Prostate gland (tissue), 2 donors: ENCODE measurements at regions not wholly inside any gene's neighbourhood (a gene's known extent, or its start where the extent isn't known, plus 50 kb on each side); places are given as distances from the start of the nearest gene placed in this dataset.
A peak's percentile ranks its signal among the peaks of the same experiment; 100 is the strongest.

ENCODE experiments used
- DNase-seq: peaks from one replicate; pipeline ENCODE4 v3.0.0-alpha.2; 2019; ENCODE audit warnings: low spot score
- H3K27ac ChIP-seq, 2 donors: fragments of 200-600 bp; sonication (generic); 2 replicates each; pipeline ENCODE4 v1.5.1; 2017 to 2019
- H3K27me3 ChIP-seq: fragments of 200-600 bp; sonication (generic); replicated peaks from 2 replicates; pipeline ENCODE4 v1.5.1; 2019; ENCODE audit not compliant: insufficient read depth
- H3K36me3 ChIP-seq, 2 donors: fragments of 200-600 bp; sonication (generic); 1 replicate in 1 of 2; 2 replicates in 1 of 2; pipeline versions ENCODE4 v1.5.1 to v1.8.1; 2017 to 2019
- H3K4me1 ChIP-seq: fragments of 200-600 bp; sonication (generic); replicated peaks from 2 replicates; pipeline ENCODE4 v1.5.1; 2019
- H3K4me3 ChIP-seq, 2 donors: fragments of 200-600 bp; sonication (generic); 2 replicates each; pipeline ENCODE4 v1.5.1; 2017 to 2019
- H3K9me3 ChIP-seq: fragments of 200-600 bp; sonication (generic); 2 replicates; pipeline ENCODE4 v1.5.1; 2017
- POLR2A ChIP-seq: fragments of 450-650 bp; IDR thresholded peaks from one replicate; pipeline ENCODE4 v1.6.1; 2016; ENCODE audit warnings: antibody characterized with exemption, mild to moderate bottlenecking
- POLR2AphosphoS5 ChIP-seq: sonication (generic); formaldehyde crosslinking; IDR thresholded peaks from one replicate; pipeline ENCODE4 v1.6.1; 2017; ENCODE audit warnings: antibody characterized with exemption
- WGBS: methylation state at CpG from one replicate; pipeline ENCODE4 v1.1.5; 2018; 5-methylcytosine and 5-hydroxymethylcytosine counted together
- intact Hi-C: fragments of 100-400 bp; cut with DNase I; formaldehyde crosslinking; loops from one replicate; pipeline ENCODE4 v1.14.2; 2022
- TF ChIP-seq, protein P1 (sequence below), 4 experiments: fragments of 200-600 bp in 2 of 4; fragments of 450-650 bp in 2 of 4; sonication (generic) in 2 of 4; IDR thresholded peaks; 1 replicate in 3 of 4; 2 replicates in 1 of 4; pipeline ENCODE4 v1.5.1; 2016 to 2019; ENCODE audit warnings: antibody characterized with exemption in 4 of 4, mild to moderate bottlenecking in 2 of 4, moderate library complexity in 2 of 4

DNA sequence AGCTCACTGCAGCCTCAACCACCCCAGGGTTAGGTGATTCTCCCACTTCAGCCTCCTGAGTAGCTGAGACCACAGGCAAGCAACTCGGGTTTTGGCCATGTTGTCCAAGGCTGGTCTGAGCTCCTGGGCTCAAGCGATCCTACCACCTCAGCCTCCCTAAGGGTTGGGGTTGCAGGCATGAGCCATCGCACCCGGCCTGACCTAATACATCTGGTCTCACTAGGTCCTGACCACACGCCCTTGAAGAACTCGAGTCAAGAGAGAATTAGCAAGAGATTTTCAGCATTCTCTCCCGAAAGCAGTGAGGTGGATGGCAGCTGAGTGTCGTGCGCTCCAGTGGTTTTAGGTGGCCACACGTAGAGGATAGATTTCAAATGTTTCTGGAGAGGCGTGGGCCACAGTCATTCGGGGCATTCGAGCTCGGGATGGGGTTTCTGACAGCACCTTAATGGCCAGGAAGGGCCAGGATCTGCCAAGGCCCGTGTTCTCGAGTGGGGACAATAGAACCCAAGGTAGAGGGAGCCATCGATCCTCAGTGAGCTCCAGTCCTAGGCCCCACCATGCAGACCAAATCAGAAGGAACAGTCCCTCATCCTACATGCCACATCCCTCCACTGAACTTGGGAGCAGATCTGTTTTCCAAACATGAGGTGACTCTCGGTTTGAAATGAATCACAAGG, 193.1 kb downstream of the ALG10 start:
- intact Hi-C loops = loop anchor here (5.0 kb wide), 1 partner anchor 1458 kb away; the partner anchor contains the start of gene YARS2
- H3K27ac ChIP-seq = no peak overlapping the region
- DNase-seq = no peak

DNA sequence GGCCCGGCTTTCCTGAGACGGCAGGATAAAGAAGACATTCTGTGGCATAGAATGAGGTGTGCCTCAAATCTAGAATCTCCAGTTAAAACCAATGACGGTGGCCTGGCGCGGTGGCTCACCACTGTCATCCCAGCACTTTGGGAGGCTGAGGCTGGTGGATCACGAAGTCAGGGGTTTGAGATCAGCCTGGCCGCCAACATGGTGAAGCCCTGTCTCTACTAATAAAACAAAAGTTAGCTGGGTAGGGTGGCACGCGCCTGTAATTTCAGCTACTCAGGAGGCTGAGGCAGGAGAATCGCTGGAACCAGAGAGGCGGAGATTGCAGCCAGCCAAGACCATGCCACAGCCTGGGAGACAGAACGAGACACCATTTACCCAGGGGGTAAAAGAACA, 193.6 kb downstream of the ALG10 start:
- no peaks in the 10 kb centered on the region for H3K27me3 ChIP-seq
- H3K9me3 ChIP-seq = no peaks in the 10 kb centered on the region
- 95% methylated on average over 12 of the region's 12 CpGs for WGBS
- DNase-seq = no peak
- H3K4me3 ChIP-seq = no peak overlapping the region
- H3K4me1 ChIP-seq = no peaks in the 10 kb centered on the region
- H3K27ac ChIP-seq = no peak overlapping the region
- intact Hi-C loops = loop anchor here (5.0 kb wide), 1 partner anchor 1459 kb away; the partner anchor contains the start of gene YARS2
- no peaks in the 10 kb centered on the region for H3K36me3 ChIP-seq
- TF ChIP-seq, protein P1, sequence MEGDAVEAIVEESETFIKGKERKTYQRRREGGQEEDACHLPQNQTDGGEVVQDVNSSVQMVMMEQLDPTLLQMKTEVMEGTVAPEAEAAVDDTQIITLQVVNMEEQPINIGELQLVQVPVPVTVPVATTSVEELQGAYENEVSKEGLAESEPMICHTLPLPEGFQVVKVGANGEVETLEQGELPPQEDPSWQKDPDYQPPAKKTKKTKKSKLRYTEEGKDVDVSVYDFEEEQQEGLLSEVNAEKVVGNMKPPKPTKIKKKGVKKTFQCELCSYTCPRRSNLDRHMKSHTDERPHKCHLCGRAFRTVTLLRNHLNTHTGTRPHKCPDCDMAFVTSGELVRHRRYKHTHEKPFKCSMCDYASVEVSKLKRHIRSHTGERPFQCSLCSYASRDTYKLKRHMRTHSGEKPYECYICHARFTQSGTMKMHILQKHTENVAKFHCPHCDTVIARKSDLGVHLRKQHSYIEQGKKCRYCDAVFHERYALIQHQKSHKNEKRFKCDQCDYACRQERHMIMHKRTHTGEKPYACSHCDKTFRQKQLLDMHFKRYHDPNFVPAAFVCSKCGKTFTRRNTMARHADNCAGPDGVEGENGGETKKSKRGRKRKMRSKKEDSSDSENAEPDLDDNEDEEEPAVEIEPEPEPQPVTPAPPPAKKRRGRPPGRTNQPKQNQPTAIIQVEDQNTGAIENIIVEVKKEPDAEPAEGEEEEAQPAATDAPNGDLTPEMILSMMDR (IDR thresholded peaks at IDR 0.05) = no peak
- no peak for TF ChIP-seq POLR2AphosphoS5
- TF ChIP-seq POLR2A = no peak

More for the DNA sequence above, 193.1 kb downstream of the ALG10 start:
- H3K27me3 ChIP-seq = no peaks in the 10 kb centered on the region
- 85% methylated on average over 18 of the region's 18 CpGs for WGBS
- no peak overlapping the region for H3K4me3 ChIP-seq
- H3K9me3 ChIP-seq = no peaks in the 10 kb centered on the region
- H3K36me3 ChIP-seq = no peaks in the 10 kb centered on the region
- TF ChIP-seq, protein P1 (IDR thresholded peaks at IDR 0.05) = no peak
- no peak for TF ChIP-seq POLR2A
- TF ChIP-seq POLR2AphosphoS5 = no peak
- H3K4me1 ChIP-seq = no peaks in the 10 kb centered on the region

DNA sequence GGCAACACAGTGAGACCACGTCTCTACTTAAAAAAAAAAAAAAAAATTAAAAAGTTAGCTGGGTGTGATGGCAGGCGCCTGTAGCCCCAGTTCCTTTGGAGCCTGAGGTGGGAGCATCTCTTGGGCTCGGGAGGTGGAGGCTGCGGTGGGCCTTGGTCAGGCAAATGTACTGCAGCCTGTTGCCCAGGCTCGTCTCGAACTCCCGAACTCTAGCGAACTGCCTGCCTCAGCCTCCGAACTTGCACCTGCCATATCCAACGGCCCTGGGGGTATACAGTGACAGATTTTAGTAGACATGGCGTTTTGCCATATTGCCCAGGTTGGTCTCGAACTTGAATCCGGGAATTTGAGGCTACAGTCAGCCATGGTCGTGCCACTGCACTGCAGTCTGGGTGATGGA, 195.4 kb downstream of the ALG10 start:
- DNase-seq = no peak

DNA sequence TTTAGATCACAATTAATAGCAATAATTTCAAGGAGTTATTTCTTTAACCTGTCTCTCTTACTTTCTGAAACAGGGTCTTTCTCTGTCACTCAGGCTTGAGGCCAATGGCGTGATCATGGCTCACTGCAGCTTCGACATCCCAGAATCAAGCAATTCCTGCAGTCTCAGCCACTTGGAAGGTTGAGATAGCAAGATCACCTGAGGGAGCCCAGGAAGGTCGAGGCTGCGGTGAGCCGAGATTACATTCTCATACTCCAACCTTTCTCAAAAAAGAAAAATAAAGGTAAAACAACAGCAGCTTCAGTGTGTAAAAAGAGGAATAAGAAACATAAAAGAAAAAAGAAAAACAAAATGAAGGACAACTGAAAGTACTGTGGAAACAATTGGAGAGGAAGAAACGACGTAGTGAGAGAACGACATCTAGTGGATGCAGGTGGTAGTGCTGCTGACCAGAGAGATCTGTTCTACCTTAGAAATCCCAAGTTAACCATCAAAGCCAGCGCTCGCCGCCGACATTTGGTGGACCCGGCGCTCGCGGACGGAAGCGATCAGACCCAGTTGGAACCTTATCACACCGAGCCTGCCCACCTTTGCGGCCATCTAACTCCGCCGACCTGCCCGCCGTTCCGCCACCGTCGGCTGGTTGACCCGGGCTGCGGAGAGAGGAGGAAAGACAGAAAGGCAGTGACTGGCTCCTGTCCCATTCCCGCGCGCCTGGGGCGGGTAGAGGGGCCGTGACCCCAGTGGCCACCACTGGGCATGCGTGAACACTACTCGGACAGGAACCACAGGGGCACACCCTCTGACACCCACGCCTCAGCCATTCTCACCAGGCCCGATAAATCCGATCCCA, 196.1 kb downstream of the ALG10 start:
- intact Hi-C loops = loop anchor here (5.0 kb wide), 1 partner anchor 1461 kb away; the partner anchor contains the start of gene YARS2
- Histone ChIP-seq H3K36me3 (no peaks in the 10 kb centered on the region), H3K27me3 (no peaks in the 10 kb centered on the region), H3K27ac (peak overlapping the region in 1 of 2 donors; percentile 14), H3K4me1 (no peaks in the 10 kb centered on the region), H3K4me3 (peak overlapping the region; percentile 18 to 38), H3K9me3 (no peaks in the 10 kb centered on the region)
- 23% methylated on average over 39 of the region's 39 CpGs for WGBS
- DNase-seq = peak; percentile 63
- TF ChIP-seq POLR2AphosphoS5 = no peak
- TF ChIP-seq POLR2A = no peak
- TF ChIP-seq, protein P1 (IDR thresholded peaks at IDR 0.05) = peak; percentile 72 to 79 (median 76)

More for the DNA sequence above, 195.4 kb downstream of the ALG10 start:
- WGBS = 86% methylated on average over 14 of the region's 14 CpGs
- Histone ChIP-seq H3K9me3 (no peaks in the 10 kb centered on the region), H3K36me3 (no peaks in the 10 kb centered on the region), H3K27me3 (no peaks in the 10 kb centered on the region), H3K27ac (no peak overlapping the region), H3K4me1 (no peaks in the 10 kb centered on the region), H3K4me3 (no peak overlapping the region)
- intact Hi-C loops = loop anchor here (5.0 kb wide), 1 partner anchor 1460 kb away; the partner anchor contains the start of gene YARS2
- TF ChIP-seq, protein P1 (IDR thresholded peaks at IDR 0.05) = no peak
- TF ChIP-seq POLR2A (no peak), POLR2AphosphoS5 (no peak)
